ENCODE measurements at regions not wholly inside any gene's neighbourhood (a gene's known extent, or its start where the extent isn't known, plus 50 kb on each side); places are given as distances from the start of the nearest gene placed in this dataset.

DNA sequence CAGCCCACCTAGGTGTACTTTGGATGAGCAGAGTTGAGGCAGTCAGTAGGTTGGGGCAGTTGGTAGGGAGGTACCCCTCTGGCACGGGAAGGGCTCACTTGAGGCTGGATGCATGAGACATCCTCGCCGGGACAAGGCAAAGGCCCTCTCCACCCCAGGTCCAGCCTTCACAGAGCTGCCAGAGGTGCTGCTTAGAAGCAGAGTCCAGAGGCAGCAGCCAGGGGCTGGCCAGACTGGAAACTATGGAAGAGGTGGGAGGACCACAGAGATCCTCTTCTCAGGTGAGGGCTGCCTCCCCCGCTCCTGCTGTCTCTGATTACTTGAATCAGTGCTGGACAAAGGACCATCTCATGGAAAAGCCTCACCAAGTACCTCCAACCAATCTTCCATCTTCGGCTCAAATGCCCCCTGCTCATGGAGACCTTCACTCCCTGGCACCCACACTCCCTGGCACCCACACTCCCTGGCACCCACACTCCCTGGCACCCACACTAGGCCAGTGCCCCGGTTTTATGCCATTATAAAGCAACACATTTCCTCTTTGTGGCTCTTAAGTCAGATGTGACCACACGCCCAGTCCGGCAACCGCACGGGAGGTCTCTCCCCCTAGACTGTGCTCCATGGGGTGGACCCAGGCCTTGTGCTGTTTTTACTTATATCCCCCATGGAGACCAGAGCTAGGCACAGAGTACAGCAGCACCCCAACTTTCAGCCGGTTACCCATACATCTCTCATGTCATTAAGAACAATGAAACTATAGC lies 100.1 kb downstream of the YTHDF1 start:
- DNase-seq = no peak

DNA sequence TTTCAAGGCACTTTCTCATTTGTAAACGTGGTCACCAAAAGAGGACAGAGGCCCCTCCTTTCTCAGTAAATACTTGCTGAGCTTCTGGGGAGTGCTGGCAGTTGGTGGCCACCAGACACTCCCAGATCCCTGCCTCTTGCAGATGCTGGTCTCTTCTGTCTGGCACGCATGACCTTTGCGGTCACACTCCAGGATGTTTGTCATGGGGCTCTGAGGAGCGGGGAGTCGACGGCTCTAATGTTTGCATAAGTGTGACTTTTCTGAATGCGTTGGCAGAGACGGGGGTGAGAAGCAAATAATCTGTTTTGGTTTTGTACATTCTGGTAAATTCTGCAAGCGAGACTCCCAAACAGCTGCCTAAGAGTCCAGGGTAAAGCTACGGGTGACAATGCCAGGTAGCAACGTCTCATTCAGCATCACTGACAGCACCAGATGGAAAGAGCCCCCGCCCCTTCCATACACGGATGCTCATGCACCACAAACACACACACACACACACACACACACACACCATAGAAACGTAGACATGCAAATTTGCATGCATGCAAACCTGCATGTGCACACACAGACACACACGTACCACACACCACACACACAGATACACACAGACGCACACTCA lies 101.1 kb downstream of the YTHDF1 start:
- no peak for DNase-seq

DNA sequence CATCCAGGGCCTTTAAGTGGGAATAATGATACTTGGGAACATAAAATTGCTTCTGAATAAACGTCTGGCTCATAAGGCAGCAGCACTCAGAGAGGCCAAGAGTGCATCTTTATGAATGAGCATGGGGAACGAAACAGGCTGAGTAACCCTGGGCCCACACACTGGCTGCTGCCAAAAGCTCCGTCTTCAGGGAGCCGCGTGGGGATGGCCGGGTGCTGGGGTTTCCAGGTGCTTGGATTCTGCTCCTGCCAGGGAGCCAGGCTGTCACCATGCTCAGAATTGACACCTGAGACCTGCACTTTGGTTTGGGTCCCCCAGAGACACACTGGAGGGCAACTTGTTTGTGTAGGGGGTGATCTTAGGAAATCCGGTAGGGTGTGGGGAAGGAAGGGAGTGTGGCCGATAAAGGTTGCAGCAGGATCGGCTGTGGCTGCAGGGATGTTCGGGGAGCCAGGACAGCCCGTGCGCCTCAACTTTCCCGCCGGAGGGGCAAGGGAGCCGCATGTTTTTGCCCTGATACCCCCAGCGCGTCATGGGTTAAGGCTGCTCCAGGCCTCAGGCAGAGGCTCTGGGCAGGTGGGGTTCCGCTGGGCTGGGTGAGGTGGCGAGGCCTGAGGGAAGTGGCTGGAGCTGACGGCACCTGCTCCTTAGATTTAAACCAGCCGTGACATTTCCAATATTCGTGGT lies 101.8 kb downstream of the YTHDF1 start:
- DNase-seq = peak; percentile 17

- DNase-seq = no peak
These were observed 103.3 kb downstream of the YTHDF1 start for GRCh38 chr20:63112491-63113219.

DNA sequence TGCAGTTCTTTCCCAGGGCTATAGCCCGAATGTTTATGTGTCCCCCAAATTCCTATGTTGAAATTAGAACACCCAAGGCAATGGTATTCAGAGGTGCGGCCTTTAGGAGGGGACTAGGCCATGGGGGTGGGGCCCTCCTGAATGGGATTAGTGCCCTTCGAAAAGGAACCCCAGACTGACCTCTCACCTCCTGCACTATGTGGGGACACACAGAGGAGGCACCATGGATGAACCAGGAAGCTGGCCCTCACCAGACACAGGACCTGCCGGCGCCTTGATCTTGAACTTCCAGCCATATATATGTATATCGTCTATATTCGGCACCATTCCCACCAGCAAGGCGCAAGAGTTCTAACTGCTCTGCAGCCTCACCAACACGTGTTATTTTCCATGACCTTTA lies 101.5 kb upstream of the BHLHE23 start:
- no peak for DNase-seq

DNA sequence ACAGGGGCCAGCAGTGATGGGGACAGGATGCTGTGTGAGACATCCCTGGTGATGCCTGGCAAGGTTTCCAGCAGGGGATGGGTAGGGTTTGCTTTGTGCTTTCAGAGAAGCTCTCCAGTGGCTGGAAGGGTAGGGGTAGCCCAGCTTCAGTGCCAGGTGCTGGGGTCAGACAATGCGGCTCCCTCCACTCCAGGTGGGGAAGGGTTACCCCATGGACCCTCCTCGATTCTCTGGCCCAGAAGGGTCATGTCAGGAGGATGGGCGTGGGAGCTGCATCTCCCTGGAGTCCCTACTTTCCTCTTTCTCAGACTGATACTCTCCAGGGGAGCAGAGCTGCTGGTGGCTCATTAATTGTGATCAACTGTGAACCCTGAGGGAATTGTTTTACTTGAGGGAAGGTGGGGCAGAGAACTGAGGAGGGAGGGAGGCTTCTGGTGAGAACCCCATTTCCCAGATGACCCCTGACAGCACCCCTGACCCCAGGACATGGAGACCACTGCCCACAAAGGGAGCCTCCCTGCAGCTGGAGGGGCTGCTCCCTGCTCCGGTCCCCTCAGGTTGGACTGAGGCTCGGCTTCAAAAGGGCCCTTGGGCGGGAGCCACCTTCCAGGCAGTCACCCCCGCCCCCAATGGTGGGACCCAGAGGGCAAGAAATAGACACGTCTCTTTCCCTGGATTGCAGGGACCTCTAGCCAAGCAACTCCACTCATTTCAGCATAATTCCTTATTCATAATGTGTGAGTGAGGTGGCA lies 100.9 kb upstream of the BHLHE23 start:
- DNase-seq = no peak

GRCh38 chr20:63106765-63107448 lies 100.1 kb upstream of the BHLHE23 start:
- DNase-seq = no peak

DNA sequence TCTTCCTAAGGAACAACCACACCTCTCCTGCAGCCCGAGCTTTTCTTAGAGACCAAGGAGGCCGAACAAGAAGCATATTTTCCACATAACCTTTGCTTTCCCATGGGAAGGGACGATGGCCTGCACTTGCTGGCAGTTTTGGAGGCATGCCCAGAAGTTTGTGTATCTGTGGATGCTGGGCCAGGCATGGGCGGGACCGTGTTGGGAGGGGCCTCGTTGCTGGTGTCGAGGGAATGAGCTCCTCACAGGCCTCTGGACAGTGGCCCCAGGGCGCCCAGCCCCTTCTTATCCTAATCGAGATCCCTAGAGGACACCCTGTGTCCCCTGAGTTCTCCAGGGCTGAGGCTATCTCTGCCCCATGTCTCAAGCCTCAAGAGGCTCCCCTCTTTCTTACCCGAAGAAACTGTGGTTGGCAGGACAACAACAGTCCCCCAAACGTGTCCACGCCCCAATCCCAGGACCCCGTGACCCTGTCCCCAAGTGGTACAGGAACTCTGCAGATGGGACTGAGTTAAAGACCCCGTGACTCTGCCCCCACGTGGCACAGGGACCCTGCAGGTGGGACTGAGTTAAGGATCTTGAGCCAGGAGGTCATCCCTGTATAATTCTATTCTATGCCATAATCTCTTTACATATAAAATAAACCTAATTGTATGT lies 99.5 kb upstream of the BHLHE23 start:
- no peak for DNase-seq

DNA sequence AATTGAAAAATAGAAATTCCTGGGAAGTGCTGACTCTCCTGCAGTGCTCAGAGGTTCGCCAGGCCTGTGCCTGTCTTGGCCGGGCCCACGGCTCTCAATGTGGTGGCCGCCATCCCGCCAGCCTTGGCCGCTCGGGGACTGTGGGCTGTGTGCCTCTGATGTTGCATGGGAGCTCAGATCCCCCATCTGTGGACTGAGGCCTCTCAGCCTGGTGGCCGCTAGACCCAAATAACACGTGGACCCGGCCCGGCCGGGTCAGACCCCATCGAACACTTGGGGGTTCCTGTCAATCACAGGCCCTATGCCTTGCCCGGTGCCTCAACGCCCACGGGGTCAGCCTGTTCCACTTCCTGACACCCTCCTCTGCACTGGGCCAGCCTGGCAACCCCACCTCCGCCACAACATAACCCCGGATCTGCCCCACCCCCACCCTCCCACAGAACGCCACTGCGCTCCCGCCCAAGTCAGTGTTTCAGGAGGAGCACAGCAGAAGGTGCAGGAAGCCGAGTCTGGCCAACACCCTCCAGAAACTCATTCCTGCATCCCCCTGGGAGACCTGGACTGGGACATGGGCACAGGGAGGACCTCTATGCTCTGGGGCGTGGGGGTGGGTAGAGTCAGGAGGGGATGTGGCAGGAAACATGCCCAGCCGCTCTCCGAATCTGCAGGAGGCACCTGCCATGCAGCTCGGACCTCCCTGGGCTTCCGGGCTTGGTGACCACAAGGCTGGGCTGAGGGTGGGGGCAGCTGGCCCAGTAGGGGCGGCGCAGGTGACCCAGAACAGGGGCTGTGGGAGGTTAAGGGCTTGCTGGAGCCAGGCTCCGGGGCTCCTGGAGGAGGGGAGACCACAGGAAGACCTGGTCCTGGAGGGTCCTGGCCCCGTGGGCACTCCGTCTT lies 98.7 kb upstream of the BHLHE23 start:
- no peak for DNase-seq

- no peak for DNase-seq
These were observed 97.8 kb upstream of the BHLHE23 start for GRCh38 chr20:63104312-63105181.

DNA sequence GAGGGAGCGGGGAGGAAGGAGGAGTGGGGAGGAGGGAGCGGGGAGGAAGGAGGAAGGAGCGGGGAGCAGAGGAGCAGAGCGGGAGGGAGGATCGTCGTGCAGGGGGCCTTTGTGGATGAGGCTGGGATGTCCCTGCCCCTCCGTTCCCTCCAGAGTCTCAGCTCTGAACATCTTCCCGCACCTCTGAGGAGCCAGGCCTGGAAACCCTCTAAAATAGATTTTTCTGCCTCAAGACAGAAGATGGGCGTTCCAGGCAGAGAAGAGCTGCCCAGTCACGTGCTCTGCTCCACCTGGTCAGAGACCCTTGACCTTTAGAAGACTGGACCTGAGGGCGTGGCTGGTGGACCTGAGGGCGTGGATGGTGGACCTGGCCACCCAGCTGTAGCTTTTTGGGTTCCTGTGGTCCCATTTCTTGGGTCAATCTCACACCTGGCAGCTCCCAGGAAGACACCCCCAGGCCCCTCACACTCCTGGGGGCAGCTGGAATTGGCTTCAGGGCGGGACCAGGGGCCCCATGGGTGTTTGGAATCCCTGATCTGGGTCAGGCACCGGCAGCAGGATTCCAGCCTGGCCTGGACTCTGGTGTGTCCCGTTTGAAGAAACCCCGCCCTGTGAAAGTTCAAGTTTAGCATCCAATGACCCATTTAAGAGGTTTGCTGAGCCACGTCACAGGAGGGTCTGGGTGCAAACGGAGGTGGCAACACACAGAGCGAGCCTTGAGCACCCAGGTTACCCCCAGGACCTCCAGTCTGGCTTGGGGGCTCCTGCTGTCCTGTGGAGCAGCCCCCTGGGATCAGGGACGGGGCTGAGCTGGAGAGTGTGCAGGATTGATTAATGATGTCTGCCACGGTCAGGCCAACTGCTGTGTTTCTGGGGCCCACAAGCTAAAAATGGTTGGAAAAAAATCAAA lies 96.9 kb upstream of the BHLHE23 start:
- no peak for DNase-seq

DNA sequence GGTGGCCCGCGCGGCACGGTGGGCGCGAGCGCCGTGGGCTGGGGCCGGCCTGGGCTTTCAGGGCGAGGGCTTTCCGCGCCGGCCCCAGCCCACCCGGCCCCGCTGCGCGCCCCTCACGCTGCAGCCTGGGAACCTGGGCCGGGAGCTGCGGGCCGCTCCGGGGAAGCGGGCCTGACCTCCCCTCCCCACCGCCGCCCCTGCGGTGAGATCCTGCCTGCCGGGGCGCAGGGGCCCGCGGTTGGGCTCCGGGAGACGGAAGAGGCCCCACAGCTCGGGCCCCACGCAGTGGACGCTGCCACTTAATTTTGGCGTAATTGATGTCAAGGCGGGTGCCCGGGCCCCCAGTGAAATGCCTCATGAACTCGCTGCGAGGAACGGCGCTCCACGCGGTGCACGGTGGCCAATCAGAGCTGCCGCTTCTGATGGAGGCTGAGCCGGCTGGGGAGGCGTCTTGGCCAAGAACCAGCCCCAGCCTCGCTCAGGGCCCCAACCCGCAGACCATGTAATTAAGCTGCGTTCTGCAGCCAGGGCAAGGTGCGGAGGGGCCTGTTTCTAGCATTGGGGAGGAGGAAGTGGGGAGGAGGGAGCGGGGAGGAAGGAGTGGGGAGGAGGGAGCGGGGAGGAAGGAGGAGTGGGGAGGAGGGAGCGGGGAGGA lies 96.1 kb upstream of the BHLHE23 start:
- no peak for DNase-seq

DNA sequence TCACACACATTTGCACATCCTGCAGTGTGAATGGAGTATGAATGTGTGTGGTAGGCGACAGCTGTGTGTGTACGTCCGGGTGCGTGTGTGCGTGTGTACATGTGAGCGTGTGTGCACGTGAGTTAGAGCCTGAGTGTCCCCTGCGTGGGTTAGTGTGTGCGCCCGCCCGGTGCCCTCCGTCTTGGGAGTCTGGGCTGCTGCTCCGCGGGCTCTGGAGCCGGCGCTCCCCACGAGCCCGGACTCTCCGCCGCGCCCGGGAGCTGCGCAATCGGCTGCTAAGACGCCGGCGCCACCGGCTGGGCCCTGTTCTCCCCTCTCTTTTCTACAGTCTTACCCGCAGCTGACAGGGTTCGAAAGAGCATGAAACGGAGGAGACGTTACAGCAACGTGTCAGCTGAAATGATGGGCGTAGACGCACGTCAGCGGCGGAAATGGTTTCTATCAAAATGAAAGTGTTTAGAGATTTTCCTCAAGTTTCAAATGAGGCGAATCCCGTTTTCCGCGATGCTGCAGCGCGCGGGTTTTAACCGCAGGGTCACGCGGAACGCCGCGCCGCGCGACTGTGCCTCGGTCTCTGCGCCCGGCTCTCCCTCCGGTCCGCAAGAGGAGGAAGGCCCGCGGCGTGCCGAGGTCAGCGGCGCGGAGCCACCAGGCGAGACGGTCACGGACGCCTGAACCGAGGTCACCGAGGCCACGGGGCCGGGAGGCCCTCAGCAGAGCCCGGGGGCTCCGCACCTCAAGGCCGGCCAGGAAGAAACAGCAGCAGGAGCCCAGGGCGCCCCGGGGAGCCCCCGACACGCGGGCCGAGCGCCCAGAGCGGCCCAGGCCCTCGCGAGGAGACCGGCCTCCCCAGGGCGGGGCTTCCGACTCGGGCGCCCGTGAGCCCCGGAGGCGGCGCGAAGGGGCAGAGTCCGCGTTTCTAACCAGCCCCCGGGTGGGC lies 95.3 kb upstream of the BHLHE23 start:
- DNase-seq = no peak

- no peak for DNase-seq
These were observed 94.3 kb upstream of the BHLHE23 start for GRCh38 chr20:63100926-63101699.

GRCh38 chr20:63100174-63100925 lies 93.6 kb upstream of the BHLHE23 start:
- DNase-seq = no peak
